ENCODE measurements at regions not wholly inside any gene's neighbourhood (a gene's known extent, or its start where the extent isn't known, plus 50 kb on each side); places are given as distances from the start of the nearest gene placed in this dataset.

DNA sequence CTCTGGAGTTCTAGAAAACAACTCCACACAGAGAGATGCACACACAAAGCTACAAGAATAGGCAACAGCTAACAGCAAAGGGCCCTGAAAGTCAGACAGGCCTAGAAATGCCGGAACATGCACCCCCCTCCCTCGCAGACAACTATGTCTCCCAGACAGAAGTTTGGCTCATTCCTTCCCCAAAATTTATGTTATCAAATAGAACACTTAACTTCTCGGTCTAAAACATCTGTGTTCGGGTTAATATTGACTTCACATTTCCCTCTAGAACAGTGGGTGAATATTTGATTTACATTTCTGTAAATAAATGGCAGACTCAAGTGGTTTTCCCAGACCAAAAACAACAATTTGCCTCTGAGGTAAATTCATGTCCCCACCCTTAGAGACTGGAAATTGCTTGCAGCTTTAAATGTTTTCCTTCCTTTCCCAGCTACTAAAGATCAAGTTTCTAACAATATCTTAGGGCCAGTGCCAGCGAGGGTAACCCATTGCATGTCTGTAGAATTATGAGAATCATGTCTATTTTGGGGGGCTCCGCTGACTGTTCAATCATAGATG is 92.5 kb upstream of the INHBA start:
- intact Hi-C loops (cut with micrococcal nuclease): no loop called here

- intact Hi-C loops (cut with micrococcal nuclease): no loop called here
Observed at GRCh38 chr7:41793556-41793955, 90.7 kb upstream of the INHBA start.

DNA sequence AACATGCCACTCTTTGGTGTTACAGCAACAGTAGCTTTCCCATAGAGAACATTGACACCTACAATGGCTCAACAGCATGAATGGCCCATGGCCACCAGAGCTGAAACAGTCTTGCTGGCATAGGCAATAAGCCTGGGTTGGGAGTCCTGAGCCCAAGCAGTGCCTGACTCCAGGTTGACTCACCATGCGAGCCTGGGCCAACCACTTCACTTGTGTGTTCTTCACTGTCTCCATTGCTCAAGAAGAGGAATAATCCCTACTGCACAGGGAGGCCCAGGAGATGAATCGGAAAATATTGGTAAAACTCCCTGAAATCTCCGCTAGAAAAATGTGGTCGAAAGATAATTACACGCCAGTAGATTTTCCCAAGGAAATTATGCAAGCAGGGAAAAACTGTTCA is 89.2 kb upstream of the INHBA start:
- intact Hi-C loops (cut with micrococcal nuclease): no loop called here

DNA sequence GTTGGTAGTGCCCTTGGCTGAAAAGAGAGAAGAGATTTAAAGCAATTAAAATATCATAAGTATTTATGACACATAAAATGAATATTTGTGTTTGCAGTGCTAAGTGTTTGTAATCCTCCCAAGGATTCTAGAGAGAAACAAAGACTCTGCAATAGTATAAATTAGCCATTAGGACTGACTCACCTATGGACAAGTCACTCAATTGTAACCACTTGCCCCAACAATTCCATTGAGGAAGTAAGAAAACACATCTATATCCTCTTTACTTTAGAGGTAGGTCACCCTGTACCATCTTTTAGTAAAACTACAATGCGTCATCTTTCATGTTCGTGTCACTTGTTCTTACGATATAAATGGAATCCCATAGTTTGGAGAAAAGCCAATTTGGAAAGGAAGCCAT is 85.7 kb upstream of the INHBA start:
- intact Hi-C loops (cut with micrococcal nuclease): no loop called here

- intact Hi-C loops (cut with micrococcal nuclease): no loop called here
Observed at GRCh38 chr7:41787651-41788350, 84.9 kb upstream of the INHBA start.

DNA sequence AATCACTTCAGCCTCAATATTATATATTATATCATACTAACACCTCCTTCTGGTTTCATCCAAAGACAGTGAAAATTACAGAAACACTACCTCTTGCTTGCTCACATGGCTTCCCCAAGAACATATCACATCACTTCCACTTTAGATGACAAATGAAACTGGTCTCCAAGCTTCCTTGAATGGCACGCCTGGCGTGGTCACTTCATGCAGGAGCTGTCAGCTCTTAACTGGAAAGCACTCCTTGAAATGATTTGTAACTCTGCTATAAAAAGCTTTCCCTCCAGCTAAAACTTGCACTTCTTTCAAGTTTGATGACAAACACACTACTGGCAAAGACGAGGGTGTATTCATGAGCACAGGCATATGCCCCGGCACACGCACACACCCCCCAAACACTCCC is 84.1 kb upstream of the INHBA start:
- intact Hi-C loops (cut with micrococcal nuclease): no loop called here

- intact Hi-C loops (cut with micrococcal nuclease): no loop called here
Observed at GRCh38 chr7:41786404-41786803, 83.5 kb upstream of the INHBA start.

DNA sequence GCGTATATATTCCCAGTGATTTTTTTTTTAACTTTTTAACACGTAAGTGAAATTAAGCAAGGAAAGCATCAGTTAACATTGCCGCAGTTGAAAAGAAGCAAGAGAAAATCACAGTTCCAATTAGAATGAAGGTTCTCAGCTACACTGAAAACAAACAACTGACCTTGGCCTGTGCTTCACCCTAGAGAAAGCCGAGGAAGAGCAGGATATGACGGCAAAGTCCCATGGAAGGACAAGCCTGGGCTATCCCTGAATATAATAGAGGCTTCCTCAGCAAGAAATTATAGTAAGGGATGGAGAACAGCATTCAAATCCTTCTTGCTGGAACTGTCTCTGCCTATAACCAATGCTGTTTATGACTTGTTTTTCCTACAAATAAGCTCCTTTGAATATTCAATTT is 83.0 kb upstream of the INHBA start:
- intact Hi-C loops (cut with micrococcal nuclease): no loop called here

- intact Hi-C loops (cut with micrococcal nuclease): no loop called here
Observed at GRCh38 chr7:41785265-41785664, 82.4 kb upstream of the INHBA start.

- intact Hi-C loops (cut with micrococcal nuclease): no loop called here
Observed at GRCh38 chr7:41779918-41780317, 77.0 kb upstream of the INHBA start.

GRCh38 chr7:41777894-41778596 is 75.2 kb upstream of the INHBA start:
- intact Hi-C loops (cut with micrococcal nuclease): no loop called here

DNA sequence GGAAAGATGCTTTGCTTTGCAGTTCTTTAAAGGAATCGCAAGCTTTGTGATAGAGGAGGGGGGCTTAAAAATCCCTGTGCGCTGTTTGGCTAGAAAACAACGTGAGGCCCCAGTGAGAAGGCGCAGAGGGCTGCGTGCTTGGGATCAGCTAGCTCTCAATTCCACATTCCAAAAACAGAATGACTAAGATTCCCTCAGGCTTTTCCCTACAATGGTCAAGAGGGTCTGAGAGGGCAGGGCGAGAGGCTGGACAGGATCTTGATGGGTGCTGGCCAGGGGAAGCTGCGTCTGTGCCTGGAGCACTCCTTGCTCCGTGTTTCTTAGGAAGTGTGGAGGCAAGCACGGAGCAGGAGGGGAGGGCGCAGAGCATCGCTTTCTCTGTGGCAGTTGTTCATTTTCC is 72.1 kb upstream of the INHBA start:
- intact Hi-C loops (cut with micrococcal nuclease): no loop called here

DNA sequence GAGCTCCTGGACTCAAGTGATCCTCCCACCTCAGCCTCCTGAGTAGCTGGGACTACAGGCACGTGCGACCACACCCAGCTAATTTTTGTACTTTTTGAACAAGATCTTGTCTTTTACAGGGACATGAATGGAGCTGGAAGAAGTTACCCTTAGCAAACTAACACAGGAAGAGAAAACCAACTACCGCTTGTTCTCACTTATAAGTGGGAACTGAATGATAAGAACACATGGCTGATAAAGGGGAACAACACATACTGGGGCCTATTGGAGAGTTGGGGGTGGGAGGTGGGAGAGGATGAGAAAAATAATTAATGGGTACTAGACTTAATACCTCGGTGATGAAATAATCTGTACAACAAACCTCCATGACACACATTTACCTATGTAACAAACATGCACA is 70.9 kb upstream of the INHBA start:
- intact Hi-C loops (cut with micrococcal nuclease): no loop called here

- intact Hi-C loops (cut with micrococcal nuclease): no loop called here
Observed at GRCh38 chr7:41771717-41772116, 68.8 kb upstream of the INHBA start.

- intact Hi-C loops (cut with micrococcal nuclease): no loop called here
Observed at GRCh38 chr7:41769162-41769561, 66.3 kb upstream of the INHBA start.

- intact Hi-C loops (cut with micrococcal nuclease): no loop called here
Observed at GRCh38 chr7:41763626-41764025, 60.7 kb upstream of the INHBA start.

DNA sequence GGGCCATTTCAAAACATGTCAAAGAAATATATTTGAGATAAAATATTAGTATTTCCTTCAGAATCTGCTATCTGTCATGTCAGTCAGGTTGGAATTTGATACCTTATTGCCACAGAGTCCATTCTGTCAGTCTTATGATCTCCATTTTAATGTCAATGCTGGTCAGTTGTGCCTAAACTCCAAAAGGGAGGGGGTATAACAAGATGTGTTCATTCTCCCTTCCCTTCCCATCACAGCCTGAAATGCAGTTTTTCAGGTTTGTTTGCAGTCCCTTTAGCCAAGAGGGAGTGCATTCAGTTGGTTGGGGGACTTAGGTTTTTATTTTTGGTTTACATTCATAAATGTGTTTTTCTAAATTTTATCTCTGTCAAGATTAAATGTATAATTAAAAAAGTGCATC is 59.8 kb upstream of the INHBA start:
- intact Hi-C loops (cut with micrococcal nuclease): no loop called here

DNA sequence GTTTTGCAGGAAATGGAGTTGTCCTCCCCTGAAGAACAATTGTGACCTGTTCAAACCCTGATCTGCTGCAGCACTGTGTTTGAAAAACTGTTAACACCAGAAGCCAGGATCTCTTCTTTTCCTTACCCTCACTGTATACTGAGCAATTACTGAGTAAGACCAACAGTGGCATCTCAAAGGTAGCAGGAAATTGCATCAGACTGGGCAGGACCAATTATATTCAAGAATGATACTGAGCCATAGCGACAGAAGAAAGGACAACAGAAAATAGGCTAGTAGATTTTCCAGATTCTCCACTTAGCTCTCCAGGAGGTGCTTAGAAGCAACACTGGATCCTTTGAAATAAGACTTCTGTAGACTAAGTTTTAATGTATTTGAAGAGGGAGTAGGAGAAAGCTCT is 57.4 kb upstream of the INHBA start:
- intact Hi-C loops (cut with micrococcal nuclease): no loop called here

GRCh38 chr7:41758321-41758720 is 55.4 kb upstream of the INHBA start:
- intact Hi-C loops (cut with micrococcal nuclease): no loop called here

GRCh38 chr7:41756650-41757182 is 53.8 kb upstream of the INHBA start:
- intact Hi-C loops (cut with micrococcal nuclease): no loop called here

DNA sequence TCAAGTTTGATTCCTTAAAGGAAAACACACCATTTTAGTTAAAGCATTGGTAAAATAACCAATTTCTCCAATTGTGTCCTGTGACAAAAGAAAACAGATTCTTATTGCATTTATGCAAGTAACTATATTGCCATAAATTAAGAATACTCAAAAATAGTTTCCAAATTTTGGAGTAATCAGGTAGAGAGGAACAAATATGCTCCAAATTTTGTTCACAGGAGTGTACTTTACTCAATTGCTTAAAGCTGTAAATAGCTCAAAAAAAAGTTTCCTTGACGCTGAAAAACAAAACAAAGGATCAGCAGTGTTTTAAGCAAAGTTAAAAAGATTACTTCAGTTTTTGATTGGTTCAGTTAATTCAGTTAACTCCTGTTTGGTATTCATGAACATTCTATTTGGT is 52.2 kb upstream of the INHBA start:
- intact Hi-C loops (cut with micrococcal nuclease): no loop called here

GRCh38 chr7:41754046-41754445 is 51.2 kb upstream of the INHBA start:
- intact Hi-C loops (cut with micrococcal nuclease): no loop called here

Data from T-helper 2 cell treated with Interferon-gamma antibody and Interleukin-4, amounts not matched to agents 100 ng/mL and 5 ng/mL, for 36 hours (primary cell).